ENCODE measurements at regions not wholly inside any gene's neighbourhood (a gene's known extent, or its start where the extent isn't known, plus 50 kb on each side); places are given as distances from the start of the nearest gene placed in this dataset.
A peak's percentile ranks its signal among the peaks of the same experiment; 100 is the strongest.

DNA sequence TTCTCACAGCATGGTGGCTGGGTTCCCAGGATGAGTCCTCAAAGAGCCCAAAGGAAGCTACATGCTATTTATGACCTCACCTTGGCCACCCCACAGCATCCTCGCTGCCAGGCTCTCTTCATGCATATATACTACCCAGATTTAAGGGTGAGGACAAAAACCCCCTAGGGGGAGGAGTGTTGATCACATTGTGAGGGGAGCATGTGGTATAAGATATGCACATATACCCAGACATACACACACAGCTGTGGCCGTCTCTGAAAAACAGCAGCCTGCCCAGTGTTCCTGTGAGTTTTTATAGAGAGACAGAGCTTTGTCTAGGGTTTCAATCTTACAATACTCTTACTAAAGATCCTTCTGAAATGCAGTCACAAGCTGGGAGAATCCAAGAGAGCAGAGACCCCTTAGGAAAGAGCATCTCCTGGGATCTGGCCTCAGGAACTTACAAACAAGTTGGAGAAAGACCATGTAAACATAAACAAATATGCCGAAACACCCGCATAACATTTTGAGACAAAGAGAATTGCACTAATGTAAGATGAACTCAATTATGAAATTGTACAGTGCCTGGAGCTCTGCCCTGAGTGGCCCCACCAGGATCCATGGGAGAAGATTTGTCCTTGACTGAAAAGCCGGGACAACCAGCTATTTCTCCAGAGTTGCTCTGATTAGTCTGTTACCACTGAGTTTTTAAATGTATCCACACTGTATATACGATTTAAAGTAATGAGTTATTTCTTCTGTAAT is 146.4 kb downstream of the GADD45G start:
- intact Hi-C loops (cut with DNase I) = loop anchor here in 1 of 2 donors (10.0 kb wide), 2 partner anchors 136 to 344 kb away; no protein-coding TSS in a partner anchor
- no peak for ATAC-seq

GRCh38 chr9:89752154-89752553 is 147.3 kb downstream of the GADD45G start:
- ATAC-seq (no peak), DNase-seq (no peak)
- intact Hi-C loops (cut with DNase I) = loop anchor here in 1 of 2 donors (10.0 kb wide), 2 partner anchors 137 to 343 kb away; no protein-coding TSS in a partner anchor

More for the DNA sequence above, 146.4 kb downstream of the GADD45G start:
- DNase-seq = no peak

DNA sequence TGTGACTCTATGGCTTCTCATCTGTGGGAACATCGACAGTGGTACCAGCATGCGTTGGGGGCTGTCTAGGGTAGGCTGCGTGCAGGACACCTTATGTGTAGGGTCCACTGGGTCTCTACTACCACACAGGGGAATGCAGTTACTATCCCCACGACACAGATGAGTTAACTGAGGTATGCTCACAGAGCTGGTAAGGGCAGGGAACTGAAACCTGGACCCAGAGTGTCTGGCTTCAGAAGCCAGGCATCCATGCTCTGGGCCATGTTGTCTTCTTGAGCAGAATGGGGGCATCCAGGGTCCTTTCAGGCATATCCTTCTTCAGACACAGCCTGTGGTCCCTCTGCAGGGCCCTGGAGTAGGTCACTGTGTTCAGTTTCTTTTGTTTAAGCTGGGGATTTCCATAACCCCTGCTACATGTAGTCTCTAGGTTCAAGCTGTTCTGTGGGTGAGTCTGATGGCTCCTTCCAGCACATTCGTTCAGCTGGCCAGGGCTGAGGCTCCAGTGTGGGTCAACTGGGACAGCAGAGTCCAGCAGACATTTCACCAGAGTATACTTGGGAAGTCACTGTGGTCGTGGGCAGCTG is 148.8 kb downstream of the GADD45G start:
- no peak for DNase-seq
- intact Hi-C loops (cut with DNase I) = loop anchor here in 1 of 2 donors (10.0 kb wide), 2 partner anchors 139 to 341 kb away; no protein-coding TSS in a partner anchor
- ATAC-seq = no peak

DNA sequence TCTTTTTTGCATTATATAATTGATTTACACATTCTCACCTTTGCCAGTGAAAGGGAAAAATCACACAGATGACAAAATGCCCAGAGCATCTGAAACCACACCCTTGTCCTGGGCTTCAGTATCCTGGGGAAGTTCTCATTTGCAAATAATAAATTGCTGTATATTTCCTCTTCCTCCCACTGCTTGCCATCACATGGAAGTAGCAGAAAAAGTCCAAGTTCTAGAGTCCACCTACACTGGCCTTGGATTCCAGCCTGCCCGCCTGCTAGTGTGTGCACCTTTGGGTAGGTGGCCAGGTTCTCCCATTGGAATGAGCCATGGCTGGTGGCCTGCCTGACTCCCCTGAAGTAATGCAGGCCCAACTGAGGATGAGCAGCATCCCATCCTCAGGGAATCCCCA is 149.4 kb downstream of the GADD45G start:
- intact Hi-C loops (cut with DNase I) = loop anchor here in 1 of 2 donors (10.0 kb wide), 2 partner anchors 139 to 341 kb away; no protein-coding TSS in a partner anchor
- no peak for ATAC-seq
- DNase-seq = no peak

GRCh38 chr9:89755821-89756220 is 151.0 kb downstream of the GADD45G start:
- DNase-seq = peak; percentile 61
- intact Hi-C loops (cut with DNase I) = loop anchor here in 1 of 2 donors (10.0 kb wide), 2 partner anchors 141 to 339 kb away; no protein-coding TSS in a partner anchor
- ATAC-seq = peak; percentile 62 to 83

DNA sequence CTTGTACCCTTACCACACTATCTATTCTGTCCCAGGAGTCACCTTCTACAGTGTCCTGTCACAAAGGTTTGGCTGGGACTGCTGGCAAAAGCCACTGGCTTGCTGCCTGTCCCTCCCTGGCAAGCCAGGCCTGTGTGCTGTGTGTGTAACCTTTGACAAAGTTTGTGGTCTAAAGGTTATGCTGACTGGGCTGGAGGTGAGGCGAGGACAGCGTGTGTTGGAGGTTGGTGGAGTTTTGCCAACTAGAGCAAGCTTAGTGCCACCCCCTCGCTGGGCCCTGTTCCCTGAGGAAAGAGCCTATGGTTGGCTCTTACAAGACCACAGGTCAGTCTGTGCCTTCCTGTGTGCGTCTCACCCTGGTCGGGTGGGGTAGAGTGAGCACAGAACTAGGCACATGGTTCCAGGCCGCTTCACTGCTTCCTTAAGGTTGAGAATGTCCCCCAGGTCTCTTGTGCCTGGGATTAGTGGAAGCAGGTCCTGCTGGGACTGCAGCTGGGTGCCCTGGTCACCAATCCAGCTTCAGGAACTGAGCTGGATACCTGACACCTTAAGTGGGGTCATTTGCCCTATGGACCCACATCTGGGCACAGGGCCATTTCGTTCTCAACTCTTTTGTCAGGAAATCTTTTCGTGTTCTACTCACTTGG is 152.2 kb downstream of the GADD45G start:
- intact Hi-C loops (cut with DNase I) = loop anchor here in 1 of 2 donors (10.0 kb wide), 2 partner anchors 142 to 338 kb away; no protein-coding TSS in a partner anchor
- DNase-seq (peak; percentile 51), ATAC-seq (peak; percentile 92 to 94)

- DNase-seq = no peak
- intact Hi-C loops (cut with DNase I) = loop anchor here in 1 of 2 donors (10.0 kb wide), 2 partner anchors 143 to 337 kb away; no protein-coding TSS in a partner anchor
- ATAC-seq = no peak
These were observed 153.1 kb downstream of the GADD45G start for GRCh38 chr9:89757776-89758528.

- no peak for ATAC-seq
- DNase-seq = no peak
- intact Hi-C loops (cut with DNase I) = loop anchor here in 1 of 2 donors (10.0 kb wide), 2 partner anchors 145 to 335 kb away; no protein-coding TSS in a partner anchor
These were observed 154.8 kb downstream of the GADD45G start for GRCh38 chr9:89759572-89759971.

DNA sequence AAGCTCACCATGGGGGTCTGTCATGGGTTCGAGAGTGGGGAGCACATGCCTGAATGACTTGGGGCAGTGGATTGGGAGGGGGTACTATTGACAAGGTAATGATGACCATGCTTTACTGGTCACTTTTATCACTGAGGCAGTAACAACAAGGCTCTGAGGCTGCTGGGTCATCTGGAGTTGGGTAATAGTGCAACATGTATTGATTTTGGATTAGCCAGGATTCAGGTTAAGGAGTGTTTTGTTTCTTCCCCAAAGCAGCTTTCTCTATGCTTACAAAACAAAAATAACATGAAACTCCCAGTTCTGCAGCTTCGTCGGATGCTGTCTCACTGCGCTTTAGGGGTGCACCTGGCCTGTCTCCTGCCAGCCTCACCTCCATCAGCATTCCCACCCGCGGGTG is 155.3 kb downstream of the GADD45G start:
- intact Hi-C loops (cut with DNase I) = no loop called here
- DNase-seq (no peak), ATAC-seq (no peak)

GRCh38 chr9:89764217-89764616 is 159.4 kb downstream of the GADD45G start:
- intact Hi-C loops (cut with DNase I) = no loop called here
- DNase-seq (no peak), ATAC-seq (no peak)

DNA sequence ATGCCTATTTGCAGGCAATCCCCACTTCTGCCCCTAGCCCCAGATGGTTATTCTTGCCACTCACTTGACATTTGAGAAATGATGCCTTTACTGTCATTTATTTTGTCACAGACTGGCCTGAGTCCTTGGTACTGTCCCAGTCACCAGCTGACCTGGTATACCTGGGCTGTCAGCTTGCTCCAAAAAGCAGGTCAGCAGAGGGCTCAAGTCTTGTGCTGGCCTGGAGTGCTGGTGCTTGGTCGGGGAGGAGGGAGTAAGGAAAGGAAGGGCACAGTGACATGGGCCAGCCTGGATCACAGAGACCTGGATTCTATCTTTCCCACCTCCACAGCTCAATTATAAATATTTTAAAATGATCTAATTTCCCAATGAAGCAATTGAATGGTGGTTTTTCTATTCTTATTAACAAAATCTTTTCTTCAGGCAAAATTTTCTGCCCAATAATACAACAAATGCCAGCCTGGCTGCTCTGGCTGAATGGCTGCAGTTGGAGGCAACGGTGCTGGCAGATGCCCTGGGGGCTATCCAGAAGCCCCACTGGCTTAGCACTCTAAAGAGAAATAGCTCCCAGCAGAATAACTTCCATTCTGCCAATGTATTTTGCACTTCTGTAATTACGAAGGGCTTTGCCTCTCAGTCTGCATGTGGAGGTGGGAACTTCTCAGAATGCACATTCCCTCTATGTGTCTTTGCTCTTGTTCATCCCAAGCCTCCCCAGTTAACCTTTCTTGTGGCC is 160.6 kb downstream of the GADD45G start:
- intact Hi-C loops (cut with DNase I) = no loop called here
- DNase-seq = no peak
- no peak for ATAC-seq

GRCh38 chr9:89766991-89767390 is 162.2 kb downstream of the GADD45G start:
- intact Hi-C loops (cut with DNase I) = no loop called here
- ATAC-seq = no peak
- DNase-seq = no peak

DNA sequence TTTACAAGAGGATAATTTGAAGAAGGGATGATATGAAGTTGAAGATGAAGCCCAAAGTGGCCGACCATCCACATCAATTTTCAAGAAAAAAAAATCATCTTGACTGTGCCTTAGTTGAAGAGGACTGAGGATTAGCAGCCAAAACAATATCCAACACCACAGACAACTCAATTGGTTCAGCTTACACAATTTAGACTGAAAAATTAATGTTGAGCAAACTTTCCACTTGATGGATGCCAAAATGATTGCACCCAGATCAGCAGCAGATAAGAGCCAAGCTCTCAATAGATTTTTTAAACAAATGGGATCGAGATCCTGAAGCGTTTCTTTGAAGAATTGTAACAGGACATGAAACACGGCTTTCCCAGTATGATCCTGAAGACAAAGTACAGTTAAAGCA is 163.2 kb downstream of the GADD45G start:
- intact Hi-C loops (cut with DNase I) = no loop called here

DNA sequence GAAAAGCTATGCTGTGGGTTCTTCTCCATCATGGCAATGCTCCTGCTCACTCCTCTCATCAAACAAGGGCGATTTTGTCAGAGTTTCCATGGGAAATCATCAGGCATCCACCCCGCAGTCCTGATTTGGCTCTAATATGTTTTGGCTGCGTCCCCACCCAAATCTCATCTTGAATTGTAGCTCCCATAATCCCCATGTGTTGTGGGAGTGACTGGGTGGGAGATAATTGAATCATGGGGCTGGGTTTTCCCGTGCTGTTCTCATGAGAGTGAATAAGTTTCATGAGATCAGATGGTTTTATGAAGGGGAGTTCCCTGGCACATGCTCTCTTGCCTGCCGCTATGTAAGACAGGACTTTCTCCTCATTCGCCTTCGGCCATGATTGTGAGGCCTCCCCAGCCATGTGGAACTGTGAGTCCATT is 163.8 kb downstream of the GADD45G start:
- DNase-seq = no peak

More for the DNA sequence above, 163.2 kb downstream of the GADD45G start:
- no peak for ATAC-seq
- no peak for DNase-seq

GRCh38 chr9:89770531-89771174 is 165.8 kb downstream of the GADD45G start:
- intact Hi-C loops (cut with DNase I) = no loop called here
- no peak for DNase-seq
- ATAC-seq = peak; percentile 68 to 82

More for the DNA sequence above, 163.8 kb downstream of the GADD45G start:
- intact Hi-C loops (cut with DNase I) = no loop called here
- no peak for ATAC-seq

DNA sequence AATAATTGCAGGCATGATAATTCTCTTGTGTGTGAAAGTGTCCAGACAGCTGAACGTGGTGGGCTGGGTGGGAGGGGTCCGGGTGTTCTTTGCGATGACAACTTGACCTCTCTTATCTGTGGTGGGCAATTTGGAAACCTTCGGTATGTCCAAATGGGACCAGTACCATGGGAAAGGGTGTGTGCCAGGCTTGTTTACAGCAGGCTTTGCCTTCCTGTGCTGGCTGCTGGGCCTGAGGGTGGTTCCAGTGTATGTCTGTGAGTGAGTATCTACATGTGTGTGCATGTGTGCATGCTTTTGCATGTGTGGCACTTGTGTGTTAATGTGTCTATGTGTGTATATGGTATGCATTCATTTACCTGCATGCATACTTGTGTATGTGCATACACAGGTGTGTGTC is 166.4 kb downstream of the GADD45G start:
- intact Hi-C loops (cut with DNase I) = no loop called here
- no peak for DNase-seq
- peak in 1 of 2 donors; percentile 27 for ATAC-seq

GRCh38 chr9:89773170-89773569 is 168.4 kb downstream of the GADD45G start:
- no peak for ATAC-seq
- DNase-seq = no peak
- intact Hi-C loops (cut with DNase I) = no loop called here

GRCh38 chr9:89774858-89775370 is 170.1 kb downstream of the GADD45G start:
- intact Hi-C loops (cut with DNase I) = no loop called here
- no peak for ATAC-seq
- no peak for DNase-seq
